ENCODE measurements at regions not wholly inside any gene's neighbourhood (a gene's known extent, or its start where the extent isn't known, plus 50 kb on each side); places are given as distances from the start of the nearest gene placed in this dataset.

GRCh38 chr4:22986262-22986661, 293.5 kb downstream of the GBA3 start:
- no peak overlapping the region for H3K4me3 ChIP-seq (ENCODE audit: low read depth, low read length)

GRCh38 chr4:22984390-22984789, 291.7 kb downstream of the GBA3 start:
- no peak overlapping the region for H3K4me3 ChIP-seq (ENCODE audit: low read depth, low read length)
- H3K9me3 ChIP-seq (ENCODE audit: control insufficient read depth, low read length), result no peaks in the 10 kb centered on the region
- no peak overlapping the region for H2AFZ ChIP-seq
- H3K27me3 ChIP-seq (ENCODE audit: control insufficient read depth, insufficient read depth, low read length), result no peaks in the 10 kb centered on the region
- H3K36me3 ChIP-seq (ENCODE audit: control insufficient read depth, insufficient read depth, low read length), result no peaks in the 10 kb centered on the region
- H3K4me2 ChIP-seq (ENCODE audit: low read length), result no peak overlapping the region
- H3K79me2 ChIP-seq, result no peaks in the 10 kb centered on the region
- H3K9ac ChIP-seq, result no peak overlapping the region
- H3K4me1 ChIP-seq, result no peaks in the 10 kb centered on the region
- no peak overlapping the region for H3K27ac ChIP-seq
- TF ChIP-seq, protein P1, sequence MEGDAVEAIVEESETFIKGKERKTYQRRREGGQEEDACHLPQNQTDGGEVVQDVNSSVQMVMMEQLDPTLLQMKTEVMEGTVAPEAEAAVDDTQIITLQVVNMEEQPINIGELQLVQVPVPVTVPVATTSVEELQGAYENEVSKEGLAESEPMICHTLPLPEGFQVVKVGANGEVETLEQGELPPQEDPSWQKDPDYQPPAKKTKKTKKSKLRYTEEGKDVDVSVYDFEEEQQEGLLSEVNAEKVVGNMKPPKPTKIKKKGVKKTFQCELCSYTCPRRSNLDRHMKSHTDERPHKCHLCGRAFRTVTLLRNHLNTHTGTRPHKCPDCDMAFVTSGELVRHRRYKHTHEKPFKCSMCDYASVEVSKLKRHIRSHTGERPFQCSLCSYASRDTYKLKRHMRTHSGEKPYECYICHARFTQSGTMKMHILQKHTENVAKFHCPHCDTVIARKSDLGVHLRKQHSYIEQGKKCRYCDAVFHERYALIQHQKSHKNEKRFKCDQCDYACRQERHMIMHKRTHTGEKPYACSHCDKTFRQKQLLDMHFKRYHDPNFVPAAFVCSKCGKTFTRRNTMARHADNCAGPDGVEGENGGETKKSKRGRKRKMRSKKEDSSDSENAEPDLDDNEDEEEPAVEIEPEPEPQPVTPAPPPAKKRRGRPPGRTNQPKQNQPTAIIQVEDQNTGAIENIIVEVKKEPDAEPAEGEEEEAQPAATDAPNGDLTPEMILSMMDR (IDR thresholded peaks at IDR 0.05), result no peak

More at GRCh38 chr4:22986262-22986661, 293.5 kb downstream of the GBA3 start:
- no peak overlapping the region for H3K27ac ChIP-seq
- no peaks in the 10 kb centered on the region for H3K9me3 ChIP-seq (ENCODE audit: control insufficient read depth, low read length)
- H3K4me2 ChIP-seq (ENCODE audit: low read length), result no peak overlapping the region
- H3K4me1 ChIP-seq, result no peaks in the 10 kb centered on the region
- H3K27me3 ChIP-seq (ENCODE audit: control insufficient read depth, insufficient read depth, low read length), result no peaks in the 10 kb centered on the region
- TF ChIP-seq, protein P1 (IDR thresholded peaks at IDR 0.05), result no peak
- no peaks in the 10 kb centered on the region for H3K36me3 ChIP-seq (ENCODE audit: control insufficient read depth, insufficient read depth, low read length)
- H2AFZ ChIP-seq, result no peak overlapping the region
- H3K79me2 ChIP-seq, result no peaks in the 10 kb centered on the region
- H3K9ac ChIP-seq, result no peak overlapping the region

DNA sequence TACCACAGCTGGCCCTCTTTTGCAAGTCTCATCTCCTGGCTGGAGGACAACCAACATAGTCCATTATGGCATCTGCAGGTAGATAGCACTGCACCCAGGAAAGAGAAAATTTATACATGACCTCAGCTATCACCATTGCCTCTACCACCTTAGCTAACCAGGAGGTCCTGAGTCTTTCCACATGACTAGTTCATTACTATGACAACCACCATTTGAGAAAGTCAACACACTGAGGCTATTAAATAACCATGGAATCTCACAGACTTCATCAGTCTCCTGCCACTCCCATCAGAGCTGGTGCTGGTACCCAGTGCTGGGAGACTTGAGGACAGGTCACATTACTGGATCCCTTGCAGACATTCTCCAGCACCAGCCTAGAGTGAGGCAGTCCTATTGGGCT, 285.9 kb downstream of the GBA3 start:
- no peaks in the 10 kb centered on the region for H3K27me3 ChIP-seq (ENCODE audit: control insufficient read depth, insufficient read depth, low read length)
- TF ChIP-seq, protein P1 (IDR thresholded peaks at IDR 0.05), result no peak
- no peak overlapping the region for H3K27ac ChIP-seq
- no peak overlapping the region for H2AFZ ChIP-seq
- no peaks in the 10 kb centered on the region for H3K36me3 ChIP-seq (ENCODE audit: control insufficient read depth, insufficient read depth, low read length)
- no peak overlapping the region for H3K4me2 ChIP-seq (ENCODE audit: low read length)
- no peaks in the 10 kb centered on the region for H3K4me1 ChIP-seq
- H3K4me3 ChIP-seq (ENCODE audit: low read depth, low read length), result no peak overlapping the region
- no peak overlapping the region for H3K9ac ChIP-seq
- no peaks in the 10 kb centered on the region for H3K79me2 ChIP-seq
- no peaks in the 10 kb centered on the region for H3K9me3 ChIP-seq (ENCODE audit: control insufficient read depth, low read length)

DNA sequence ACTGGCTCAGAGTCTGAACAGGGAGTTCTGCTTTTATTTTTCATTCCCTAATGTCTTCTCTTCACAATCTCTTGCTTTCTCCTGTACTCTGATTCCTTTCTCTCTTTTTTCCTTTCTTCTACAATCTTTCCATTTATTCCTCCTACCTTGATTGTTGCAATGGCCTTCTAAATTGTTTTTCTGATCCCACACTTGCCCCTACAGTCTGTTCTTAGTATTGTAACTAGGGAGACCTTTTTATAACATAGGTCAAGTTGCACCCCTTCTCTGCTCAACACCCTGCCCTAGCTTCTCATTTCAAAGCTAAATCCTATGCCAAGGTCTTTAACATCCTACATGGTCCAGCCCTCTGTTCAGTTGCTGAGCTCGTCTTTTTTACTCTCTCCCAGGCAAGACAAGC, 277.9 kb downstream of the GBA3 start:
- no peaks in the 10 kb centered on the region for H3K27me3 ChIP-seq (ENCODE audit: control insufficient read depth, insufficient read depth, low read length)
- H3K9me3 ChIP-seq (ENCODE audit: control insufficient read depth, low read length), result peaks cover 3% of the 10 kb centered on the region
- no peak overlapping the region for H3K27ac ChIP-seq
- H3K36me3 ChIP-seq (ENCODE audit: control insufficient read depth, insufficient read depth, low read length), result no peaks in the 10 kb centered on the region
- H3K9ac ChIP-seq, result no peak overlapping the region
- no peaks in the 10 kb centered on the region for H3K4me1 ChIP-seq
- no peaks in the 10 kb centered on the region for H3K79me2 ChIP-seq
- no peak overlapping the region for H3K4me2 ChIP-seq (ENCODE audit: low read length)
- H3K4me3 ChIP-seq (ENCODE audit: low read depth, low read length), result no peak overlapping the region
- no peak overlapping the region for H2AFZ ChIP-seq
- TF ChIP-seq, protein P1 (IDR thresholded peaks at IDR 0.05), result no peak

- Histone ChIP-seq H3K27me3 (ENCODE audit: control insufficient read depth, insufficient read depth, low read length) (no peaks in the 10 kb centered on the region), H3K9me3 (ENCODE audit: control insufficient read depth, low read length) (peaks cover 3% of the 10 kb centered on the region), H3K4me1 (no peaks in the 10 kb centered on the region), H3K36me3 (ENCODE audit: control insufficient read depth, insufficient read depth, low read length) (no peaks in the 10 kb centered on the region), H3K27ac (no peak overlapping the region), H3K9ac (no peak overlapping the region), H3K4me2 (ENCODE audit: low read length) (no peak overlapping the region), H3K4me3 (ENCODE audit: low read depth, low read length) (no peak overlapping the region), H3K79me2 (no peaks in the 10 kb centered on the region), H2AFZ (no peak overlapping the region)
- TF ChIP-seq, protein P1 (IDR thresholded peaks at IDR 0.05), result no peak
Measured at GRCh38 chr4:22969287-22969896, 276.7 kb downstream of the GBA3 start.
